Adipocyte (in vitro differentiated cells): ENCODE measurements at regions not wholly inside any gene's neighbourhood (a gene's known extent, or its start where the extent isn't known, plus 50 kb on each side); places are given as distances from the start of the nearest gene placed in this dataset.
"Not testable (repeated sequence)": the region's sequence is repeated elsewhere in the genome, so short reads cannot be mapped to it uniquely, and the experiment has no call there.

Experiments used
- DNase-seq: peaks from one replicate; pipeline ENCODE4 v3.0.0-alpha.2; 2015; ENCODE audit warnings: low read depth
- H3K27me3 ChIP-seq: replicated peaks from 2 replicates; pipeline ENCODE4 v1.7.0; 2013; ENCODE audit warnings: mild to moderate bottlenecking, low read length, moderate library complexity; ENCODE audit not compliant: control insufficient read depth, insufficient read depth
- H3K36me3 ChIP-seq: 2 replicates; pipeline ENCODE4 v1.7.0; 2013; ENCODE audit warnings: low read length, mild to moderate bottlenecking, moderate library complexity; ENCODE audit not compliant: control insufficient read depth, insufficient read depth, severe bottlenecking
- H3K4me1 ChIP-seq: 2 replicates; pipeline ENCODE4 v1.7.0; 2013; ENCODE audit warnings: mild to moderate bottlenecking, low read length, moderate library complexity; ENCODE audit not compliant: control insufficient read depth, insufficient read depth
- H3K4me3 ChIP-seq: 2 replicates; pipeline ENCODE4 v1.7.0; 2013; ENCODE audit warnings: mild to moderate bottlenecking, low read length, moderate library complexity
- H3K9ac ChIP-seq: 2 replicates; pipeline ENCODE4 v1.7.0; 2013; ENCODE audit warnings: mild to moderate bottlenecking, low read length, moderate library complexity
- H3K9me3 ChIP-seq: 2 replicates; pipeline ENCODE4 v1.7.0; 2013; ENCODE audit warnings: mild to moderate bottlenecking, low read length, moderate library complexity; ENCODE audit not compliant: control insufficient read depth

DNA sequence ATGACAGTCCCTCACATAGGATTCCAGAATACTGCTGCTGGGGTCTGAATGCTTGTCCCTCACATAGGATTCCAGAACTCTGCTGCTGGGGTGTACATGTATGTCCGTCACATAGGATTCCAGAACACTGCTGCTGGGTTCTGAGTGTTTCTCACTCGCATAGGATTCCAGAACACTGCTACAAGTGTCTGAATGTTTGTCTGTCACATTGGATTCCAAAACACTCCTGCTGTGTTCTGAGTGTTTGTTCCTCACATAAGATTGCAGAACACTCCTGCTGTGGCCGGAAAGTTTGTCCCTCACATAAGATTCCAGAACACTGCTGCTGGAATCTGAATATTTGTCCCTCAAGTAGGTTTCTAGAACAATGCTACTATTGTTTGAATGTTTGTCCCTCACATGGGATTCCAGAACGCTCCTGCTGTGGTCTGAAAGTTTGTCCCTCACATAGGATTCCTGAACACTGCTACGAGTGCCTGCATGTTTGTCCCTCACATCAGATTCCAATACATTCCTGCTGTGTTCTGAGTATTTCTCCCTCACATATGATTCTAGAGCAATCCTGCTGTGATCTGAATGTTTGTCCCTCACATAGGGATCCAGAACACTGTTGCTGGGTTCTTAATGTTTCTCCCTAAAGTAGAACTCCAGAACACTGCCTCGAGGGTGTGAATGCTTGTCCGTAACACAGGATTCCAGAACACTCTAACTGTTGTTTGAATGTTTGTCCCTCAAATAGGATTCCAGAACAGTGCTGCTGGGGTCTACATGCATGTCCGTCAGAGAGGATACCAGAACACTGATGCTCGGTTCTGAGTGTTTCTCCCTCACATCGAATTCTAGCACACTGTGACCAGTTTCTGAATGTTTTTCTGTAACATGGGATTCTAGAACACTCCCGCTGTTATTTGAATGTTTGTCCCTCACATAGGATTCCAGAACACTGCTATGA lies 200.4 kb downstream of the FOXD4L6 start:
- no peak overlapping the region for H3K4me3 ChIP-seq

DNA sequence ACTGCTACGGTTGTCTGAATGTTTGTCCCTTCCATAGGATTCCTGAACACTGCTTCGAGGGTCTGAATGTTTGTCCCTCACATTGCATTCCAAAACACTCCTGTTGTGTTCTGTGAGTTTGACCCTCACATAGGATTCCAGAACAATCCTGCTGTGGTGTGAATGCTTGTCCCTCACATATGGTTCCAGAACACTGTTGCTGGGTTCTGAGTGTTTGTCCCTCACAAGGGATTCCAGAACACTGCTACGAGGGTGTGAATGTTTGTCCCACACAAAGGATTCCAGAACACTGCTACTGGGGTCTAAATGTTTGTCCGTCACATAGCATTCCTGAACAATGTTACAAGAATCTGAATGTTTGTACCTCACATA lies 201.2 kb downstream of the FOXD4L6 start:
- H3K9me3 ChIP-seq: peaks cover 56% of the 10 kb centered on the region
- no peak overlapping the region for H3K4me3 ChIP-seq
- DNase-seq: no peak
- no peaks in the 10 kb centered on the region for H3K4me1 ChIP-seq
- H3K27me3 ChIP-seq: no peaks in the 10 kb centered on the region
- no peaks in the 10 kb centered on the region for H3K36me3 ChIP-seq
- no peak overlapping the region for H3K9ac ChIP-seq

More for the DNA sequence above, 200.4 kb downstream of the FOXD4L6 start:
- DNase-seq: no peak
- Histone ChIP-seq H3K9me3 (peaks cover 56% of the 10 kb centered on the region), H3K9ac (no peak overlapping the region), H3K4me1 (no peaks in the 10 kb centered on the region), H3K36me3 (no peaks in the 10 kb centered on the region), H3K27me3 (no peaks in the 10 kb centered on the region)

GRCh38 chr9:40926404-40927259 lies 201.8 kb downstream of the FOXD4L6 start:
- H3K9me3 ChIP-seq: peaks cover 56% of the 10 kb centered on the region
- DNase-seq: no peak
- no peaks in the 10 kb centered on the region for H3K27me3 ChIP-seq

DNA sequence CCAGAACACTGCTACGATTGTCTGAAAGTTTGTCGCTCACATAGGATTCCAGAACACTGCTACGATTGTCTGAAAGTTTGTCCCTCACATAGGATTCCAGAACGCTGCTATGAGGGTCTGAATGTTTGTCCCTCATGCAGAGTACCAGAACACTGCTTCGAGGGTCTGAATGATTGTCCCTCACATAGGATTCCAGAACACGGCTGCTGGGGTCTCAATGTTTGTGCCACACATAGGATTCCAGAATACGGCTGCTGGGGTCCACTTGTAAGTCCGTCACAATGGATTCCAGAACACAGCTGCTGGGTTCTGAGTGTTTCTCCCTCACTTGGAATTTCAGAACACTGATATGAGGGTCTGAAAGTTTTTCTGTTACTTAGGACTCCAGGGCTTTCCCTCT lies 203.3 kb downstream of the FOXD4L6 start:
- no peaks in the 10 kb centered on the region for H3K36me3 ChIP-seq
- DNase-seq: no peak
- no peak overlapping the region for H3K9ac ChIP-seq
- no peak overlapping the region for H3K4me3 ChIP-seq
- peaks cover 58% of the 10 kb centered on the region for H3K9me3 ChIP-seq
- H3K27me3 ChIP-seq: no peaks in the 10 kb centered on the region
- no peaks in the 10 kb centered on the region for H3K4me1 ChIP-seq

More at GRCh38 chr9:40926404-40927259, 201.8 kb downstream of the FOXD4L6 start:
- H3K4me1 ChIP-seq: no peaks in the 10 kb centered on the region
- H3K4me3 ChIP-seq: no peak overlapping the region
- no peak overlapping the region for H3K9ac ChIP-seq
- no peaks in the 10 kb centered on the region for H3K36me3 ChIP-seq

- H3K36me3 ChIP-seq, H3K4me3 ChIP-seq, H3K9ac ChIP-seq, H3K27me3 ChIP-seq, H3K4me1 ChIP-seq, DNase-seq: not testable (repeated sequence)
- H3K9me3 ChIP-seq: peaks cover 32% of the 10 kb centered on the region
These were observed 212.1 kb downstream of the FOXD4L6 start for GRCh38 chr9:40916399-40916783.

DNA sequence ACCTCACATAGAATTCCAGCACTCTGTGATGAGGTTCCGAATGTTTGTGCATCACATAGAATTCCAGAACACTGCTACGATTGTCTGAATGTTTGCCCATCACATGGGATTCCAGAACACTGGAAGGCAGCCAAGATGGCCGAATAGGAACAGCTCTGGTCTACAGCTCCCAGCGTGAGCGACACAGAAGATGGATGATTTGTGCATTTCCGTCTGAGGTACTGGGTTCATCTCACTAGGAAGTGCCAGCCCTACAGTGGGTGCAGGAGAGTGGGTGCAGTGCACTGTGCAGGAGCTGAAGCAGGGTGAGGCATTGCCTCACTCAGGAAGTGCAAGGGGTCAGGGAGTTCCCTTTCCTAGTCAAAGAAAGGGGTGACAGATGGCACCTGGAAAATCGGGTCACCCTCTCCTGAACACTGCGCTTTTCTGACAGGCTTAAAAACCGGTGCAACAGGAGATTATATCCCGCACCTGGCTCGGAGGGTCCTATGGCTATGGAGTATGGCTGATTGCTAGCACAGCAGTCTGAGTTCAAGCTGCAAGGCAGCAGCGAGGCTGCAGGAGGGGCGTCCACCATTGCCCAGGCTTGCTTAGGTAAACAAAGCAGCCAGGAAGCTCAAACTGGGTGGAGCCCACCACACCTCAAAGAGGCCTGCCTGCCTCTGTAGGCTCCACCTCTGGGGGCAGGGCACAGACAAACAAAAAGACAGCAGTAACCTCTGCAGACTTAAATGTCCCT lies 212.7 kb downstream of the FOXD4L6 start:
- H3K4me1 ChIP-seq, H3K36me3 ChIP-seq: not testable (repeated sequence)
- H3K9me3 ChIP-seq: peaks cover 32% of the 10 kb centered on the region

GRCh38 chr9:40914772-40915659 lies 213.5 kb downstream of the FOXD4L6 start:
- peaks cover 36% of the 10 kb centered on the region for H3K9me3 ChIP-seq

More for the DNA sequence above, 212.7 kb downstream of the FOXD4L6 start:
- not testable (repeated sequence) for H3K9ac ChIP-seq, H3K27me3 ChIP-seq, DNase-seq, H3K4me3 ChIP-seq

DNA sequence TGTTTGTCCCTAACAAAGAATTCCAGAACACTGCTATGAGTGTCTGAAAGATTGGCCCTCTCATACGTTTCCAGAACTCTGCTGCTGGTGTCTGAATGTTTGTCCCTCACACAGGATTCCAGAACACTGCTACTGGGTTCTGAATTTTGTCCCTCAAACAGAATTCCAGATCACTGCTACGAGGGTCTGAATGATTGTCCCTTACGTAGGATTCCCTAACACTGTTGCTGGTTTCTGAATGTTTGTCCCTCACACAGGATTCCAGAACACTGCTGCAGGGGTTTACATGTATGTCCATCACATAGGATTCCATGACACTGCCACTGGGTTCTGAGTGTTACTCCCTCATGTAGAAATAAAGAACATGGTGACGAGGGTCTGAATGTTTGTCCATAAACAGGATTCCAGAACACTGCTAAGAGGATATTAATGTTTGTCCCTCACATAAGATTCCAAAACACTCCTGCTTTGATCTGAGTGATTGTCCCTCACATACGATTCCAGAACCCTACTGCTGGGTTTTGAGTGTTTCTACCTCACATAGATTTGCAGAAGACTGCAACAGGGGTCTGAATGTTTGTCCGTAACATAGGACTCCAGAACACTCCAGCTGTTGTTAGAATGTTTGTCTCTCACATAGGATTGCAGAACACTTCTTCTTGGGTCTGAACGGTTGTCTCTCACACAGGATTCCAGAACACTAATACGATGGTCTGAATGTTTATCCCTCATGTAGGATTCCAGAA lies 214.4 kb downstream of the FOXD4L6 start:
- DNase-seq: no peak
- Histone ChIP-seq H3K9me3 (peaks cover 38% of the 10 kb centered on the region), H3K9ac (no peak overlapping the region), H3K27me3 (no peaks in the 10 kb centered on the region), H3K4me3 (no peak overlapping the region), H3K36me3 (no peaks in the 10 kb centered on the region), H3K4me1 (no peaks in the 10 kb centered on the region)

More at GRCh38 chr9:40914772-40915659, 213.5 kb downstream of the FOXD4L6 start:
- Histone ChIP-seq H3K36me3 (no peaks in the 10 kb centered on the region), H3K27me3 (no peaks in the 10 kb centered on the region), H3K4me1 (no peaks in the 10 kb centered on the region), H3K9ac (no peak overlapping the region), H3K4me3 (no peak overlapping the region)
- no peak for DNase-seq

DNA sequence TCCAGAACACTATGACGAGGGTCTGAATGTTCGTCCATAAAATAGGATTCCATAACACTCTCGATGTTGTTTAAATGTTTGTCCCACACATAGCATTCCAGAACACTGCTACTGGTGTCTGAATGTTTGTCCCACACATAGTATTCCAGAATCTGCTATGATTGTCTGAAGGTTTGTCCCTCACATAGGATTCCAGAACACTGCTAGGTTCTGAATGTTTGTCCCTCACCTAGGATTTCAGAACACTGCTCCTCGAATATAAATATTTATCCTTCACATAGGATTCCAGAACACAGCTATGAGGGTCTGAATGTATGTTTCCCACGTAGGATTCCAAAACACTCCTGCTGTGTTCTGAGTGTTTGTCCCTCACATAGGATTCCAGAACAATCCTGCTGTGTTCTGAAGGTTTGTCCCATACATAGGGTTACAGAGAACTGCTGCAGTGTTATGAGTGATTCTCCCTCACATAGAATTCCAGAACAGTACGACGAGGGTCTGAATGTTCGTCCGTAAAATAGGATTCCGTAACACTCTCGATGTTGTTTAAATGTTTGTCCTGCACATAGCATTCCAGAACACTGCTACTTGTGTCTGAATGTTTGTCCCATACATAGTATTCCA lies 215.3 kb downstream of the FOXD4L6 start:
- Histone ChIP-seq H3K36me3 (no peaks in the 10 kb centered on the region), H3K9ac (no peak overlapping the region), H3K27me3 (no peaks in the 10 kb centered on the region), H3K9me3 (peaks cover 47% of the 10 kb centered on the region), H3K4me1 (no peaks in the 10 kb centered on the region), H3K4me3 (no peak overlapping the region)
- no peak for DNase-seq
